CD4-positive, CD25-positive, alpha-beta regulatory T cell (primary cell): ENCODE measurements at regions not wholly inside any gene's neighbourhood (a gene's known extent, or its start where the extent isn't known, plus 50 kb on each side); places are given as distances from the start of the nearest gene placed in this dataset.

Experiments used
- ATAC-seq, 2 donors: fragments of 150-1000 bp; cut with Tn5 transposase; one replicate each; pipeline ENCODE4 v1.10.0; 2021; ENCODE audit warnings: low read depth in 2 of 2, moderate number of reproducible peaks in 2 of 2, moderate library complexity in 1 of 2
- DNase-seq, 3 donors: peaks; one replicate each; pipeline versions ENCODE4 v3.0.0 to v3.0.0-alpha.2; 2012 to 2022; ENCODE audit warnings: mixed read lengths in 1 of 3
- H3K27ac ChIP-seq: one replicate; pipeline ENCODE4 v1.7.0; 2013; ENCODE audit warnings: mild to moderate bottlenecking, low read length; ENCODE audit not compliant: insufficient read depth, poor library complexity, severe bottlenecking
- H3K27me3 ChIP-seq: one replicate; pipeline ENCODE4 v1.7.0; 2013; ENCODE audit warnings: low read length; ENCODE audit not compliant: control insufficient read depth, insufficient read depth
- H3K36me3 ChIP-seq: one replicate; pipeline ENCODE4 v1.7.0; 2013; ENCODE audit warnings: mild to moderate bottlenecking, low read length, moderate library complexity; ENCODE audit not compliant: control insufficient read depth, insufficient read depth
- H3K4me1 ChIP-seq: 2 replicates; pipeline ENCODE4 v1.7.0; 2013; ENCODE audit warnings: mild to moderate bottlenecking, low read length; ENCODE audit not compliant: insufficient read depth, control insufficient read depth, poor library complexity, severe bottlenecking
- H3K4me3 ChIP-seq: one replicate; pipeline ENCODE4 v1.7.0; 2013; ENCODE audit warnings: low read depth, mild to moderate bottlenecking, low read length, moderate library complexity
- H3K9me3 ChIP-seq, 2 experiments: 1 replicate in 1 of 2; 2 replicates in 1 of 2; pipeline ENCODE4 v1.7.0; 2013; ENCODE audit warnings: low read length in 2 of 2, mild to moderate bottlenecking in 1 of 2, moderate library complexity in 1 of 2; ENCODE audit not compliant: control insufficient read depth in 2 of 2
- H3K27ac Mint-ChIP-seq, 3 donors: one replicate each; pipeline ENCODE4 v1.8.0; 2020 to 2022; ENCODE audit warnings: mild to moderate bottlenecking in 3 of 3, mixed read lengths in 3 of 3, moderate library complexity in 2 of 3
- H3K27me3 Mint-ChIP-seq: one replicate; pipeline ENCODE4 v1.8.0; 2022; ENCODE audit warnings: mild to moderate bottlenecking, mixed read lengths
- H3K36me3 Mint-ChIP-seq: one replicate; pipeline ENCODE4 v1.8.0; 2020; ENCODE audit warnings: mixed read lengths
- H3K4me1 Mint-ChIP-seq, 4 donors: one replicate each; pipeline ENCODE4 v1.8.0; 2020 to 2022; ENCODE audit warnings: mixed read lengths in 4 of 4, mild to moderate bottlenecking in 1 of 4
- H3K4me3 Mint-ChIP-seq, 4 donors: one replicate each; pipeline ENCODE4 v1.8.0; 2020 to 2022; ENCODE audit warnings: mild to moderate bottlenecking in 4 of 4, mixed read lengths in 4 of 4, moderate library complexity in 3 of 4
- H3K9me3 Mint-ChIP-seq, 7 donors: one replicate each; pipeline ENCODE4 v1.8.0; 2020 to 2022; ENCODE audit warnings: mixed read lengths in 7 of 7, mild to moderate bottlenecking in 3 of 7, moderate library complexity in 2 of 7

GRCh38 chr7:122206985-122207384 is 62.9 kb upstream of the AASS start:
- no peak for DNase-seq
- H3K4me1 ChIP-seq, result no peaks in the 10 kb centered on the region
- H3K4me3 ChIP-seq, result no peak overlapping the region
- Mint-ChIP-seq H3K4me3 (no peak overlapping the region), H3K36me3 (no peaks in the 10 kb centered on the region), H3K27ac (no peak overlapping the region), H3K27me3 (no peaks in the 10 kb centered on the region), H3K9me3 (peaks cover 0 to 12% (median 5%) of the 10 kb centered on the region in 7 donors), H3K4me1 (no peaks in the 10 kb centered on the region)
- no peak for ATAC-seq
- peaks cover 0 to 2% of the 10 kb centered on the region in 2 experiments for H3K9me3 ChIP-seq
- no peak overlapping the region for H3K27ac ChIP-seq
- no peaks in the 10 kb centered on the region for H3K27me3 ChIP-seq
- H3K36me3 ChIP-seq, result no peaks in the 10 kb centered on the region

DNA sequence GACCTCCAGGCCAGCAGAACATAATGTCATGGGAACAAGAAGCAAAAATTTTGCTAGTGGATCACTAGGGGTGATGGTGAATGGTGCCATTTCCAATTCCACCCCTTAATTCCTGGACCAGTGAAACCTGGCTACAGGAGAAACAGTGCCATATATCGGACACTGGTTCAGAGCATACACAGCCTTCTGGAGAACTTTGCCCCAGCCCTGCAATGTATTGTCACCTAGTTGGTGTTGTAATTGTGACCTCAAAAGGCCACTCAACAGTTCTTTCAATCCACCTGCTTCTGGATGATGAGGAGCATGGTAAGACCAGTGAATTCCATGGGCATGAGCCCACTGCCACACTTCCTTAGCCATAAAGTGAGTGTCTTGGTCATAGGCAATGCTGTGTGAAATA is 59.8 kb upstream of the AASS start:
- no peak overlapping the region for H3K4me3 Mint-ChIP-seq
- H3K27me3 Mint-ChIP-seq, result no peaks in the 10 kb centered on the region
- no peaks in the 10 kb centered on the region for H3K4me1 Mint-ChIP-seq
- DNase-seq (no peak), ATAC-seq (no peak)
- H3K9me3 Mint-ChIP-seq, result peaks cover 0 to 8% (median 4%) of the 10 kb centered on the region in 7 donors
- H3K9me3 ChIP-seq, result peaks cover 0 to 2% of the 10 kb centered on the region in 2 experiments
- H3K27me3 ChIP-seq, result no peaks in the 10 kb centered on the region
- H3K4me3 ChIP-seq, result no peak overlapping the region
- no peaks in the 10 kb centered on the region for H3K36me3 ChIP-seq
- H3K27ac Mint-ChIP-seq, result no peak overlapping the region
- H3K4me1 ChIP-seq, result no peaks in the 10 kb centered on the region
- no peak overlapping the region for H3K27ac ChIP-seq
- H3K36me3 Mint-ChIP-seq, result no peaks in the 10 kb centered on the region

- H3K27ac Mint-ChIP-seq, result no peak overlapping the region
- no peaks in the 10 kb centered on the region for H3K27me3 ChIP-seq
- H3K27ac ChIP-seq, result no peak overlapping the region
- no peak for DNase-seq
- ATAC-seq, result no peak
- no peaks in the 10 kb centered on the region for H3K9me3 ChIP-seq
- no peaks in the 10 kb centered on the region for H3K36me3 ChIP-seq
- H3K9me3 Mint-ChIP-seq, result peaks cover 0 to 4% (median 0%) of the 10 kb centered on the region in 7 donors
- no peaks in the 10 kb centered on the region for H3K4me1 ChIP-seq
- H3K4me3 Mint-ChIP-seq, result no peak overlapping the region
- no peak overlapping the region for H3K4me3 ChIP-seq
- no peaks in the 10 kb centered on the region for H3K4me1 Mint-ChIP-seq
- no peaks in the 10 kb centered on the region for H3K27me3 Mint-ChIP-seq
- H3K36me3 Mint-ChIP-seq, result no peaks in the 10 kb centered on the region
Observed at GRCh38 chr7:122200888-122201287, 56.8 kb upstream of the AASS start.

- Histone ChIP-seq H3K27me3 (no peaks in the 10 kb centered on the region), H3K4me3 (no peak overlapping the region), H3K27ac (no peak overlapping the region), H3K9me3 (no peaks in the 10 kb centered on the region), H3K36me3 (no peaks in the 10 kb centered on the region), H3K4me1 (no peaks in the 10 kb centered on the region)
- peaks cover 0 to 4% (median 0%) of the 10 kb centered on the region in 7 donors for H3K9me3 Mint-ChIP-seq
- H3K36me3 Mint-ChIP-seq, result no peaks in the 10 kb centered on the region
- H3K4me1 Mint-ChIP-seq, result no peaks in the 10 kb centered on the region
- no peak overlapping the region for H3K27ac Mint-ChIP-seq
- ATAC-seq (no peak), DNase-seq (no peak)
- H3K4me3 Mint-ChIP-seq, result no peak overlapping the region
- H3K27me3 Mint-ChIP-seq, result no peaks in the 10 kb centered on the region
Observed at GRCh38 chr7:122199171-122199570, 55.1 kb upstream of the AASS start.

- Mint-ChIP-seq H3K9me3 (peaks cover 0 to 4% (median 0%) of the 10 kb centered on the region in 7 donors), H3K36me3 (no peaks in the 10 kb centered on the region), H3K4me1 (no peaks in the 10 kb centered on the region), H3K27me3 (no peaks in the 10 kb centered on the region), H3K4me3 (no peak overlapping the region), H3K27ac (no peak overlapping the region)
- no peaks in the 10 kb centered on the region for H3K27me3 ChIP-seq
- no peaks in the 10 kb centered on the region for H3K36me3 ChIP-seq
- H3K4me3 ChIP-seq, result no peak overlapping the region
- DNase-seq (no peak), ATAC-seq (no peak)
- H3K9me3 ChIP-seq, result no peaks in the 10 kb centered on the region
- H3K4me1 ChIP-seq, result no peaks in the 10 kb centered on the region
- H3K27ac ChIP-seq, result no peak overlapping the region
Observed at GRCh38 chr7:122198581-122198980, 54.5 kb upstream of the AASS start.
